CD14-positive monocyte (primary cell): ENCODE measurements at regions not wholly inside any gene's neighbourhood (a gene's known extent, or its start where the extent isn't known, plus 50 kb on each side); places are given as distances from the start of the nearest gene placed in this dataset.

Source experiments
- DNase-seq, 3 donors: peaks; one replicate each; pipeline ENCODE4 v3.0.0-alpha.2; 2011 to 2022
- H2AFZ ChIP-seq: 2 replicates; pipeline ENCODE4 v1.6.0; 2012; ENCODE audit warnings: mild to moderate bottlenecking, low read depth, low read length, inconsistent platforms; ENCODE audit not compliant: insufficient read depth, poor library complexity, severe bottlenecking
- H3K27ac ChIP-seq, 2 donors: 1 replicate in 1 of 2; 2 replicates in 1 of 2; pipeline ENCODE4 v1.5.1; 2012 to 2013; ENCODE audit warnings: low read length in 2 of 2, control low read depth in 1 of 2, inconsistent platforms in 1 of 2, low read depth in 1 of 2, mild to moderate bottlenecking in 1 of 2
- H3K27me3 ChIP-seq, 2 donors: one replicate each; pipeline versions ENCODE4 v1.6.0 to v1.6.1; 2011 to 2013; ENCODE audit warnings: low read length in 2 of 2; ENCODE audit not compliant: control insufficient read depth in 2 of 2, insufficient read depth in 2 of 2
- H3K36me3 ChIP-seq, 2 donors: replicated peaks in 1 of 2; 1 replicate in 1 of 2; 2 replicates in 1 of 2; pipeline versions ENCODE4 v1.5.1 to v1.6.1; 2012 to 2013; ENCODE audit warnings: low read length in 2 of 2, control low read depth in 1 of 2, inconsistent platforms in 1 of 2, mild to moderate bottlenecking in 1 of 2; ENCODE audit not compliant: insufficient read depth in 2 of 2, control insufficient read depth in 1 of 2
- H3K4me1 ChIP-seq, 2 donors: 1 replicate in 1 of 2; 2 replicates in 1 of 2; pipeline versions ENCODE4 v1.5.1 to v1.6.1; 2012 to 2013; ENCODE audit warnings: low read length in 2 of 2, control low read depth in 1 of 2, inconsistent platforms in 1 of 2, mild to moderate bottlenecking in 1 of 2, moderate library complexity in 1 of 2; ENCODE audit not compliant: insufficient read depth in 2 of 2, control insufficient read depth in 1 of 2
- H3K4me2 ChIP-seq: replicated peaks from 2 replicates; pipeline ENCODE3; 2012; ENCODE audit warnings: low read length, moderate library complexity, mild to moderate bottlenecking; ENCODE audit not compliant: poor library complexity, severe bottlenecking; ENCODE audit errors: extremely low read depth
- H3K4me3 ChIP-seq, 3 experiments: fragments of 200-600 bp in 1 of 3; sonication (generic) in 1 of 3; replicated peaks in 1 of 3; 1 replicate in 2 of 3; 2 replicates in 1 of 3; pipeline ENCODE4 v1.5.1; 2011 to 2013; ENCODE audit warnings: low read length in 3 of 3, mild to moderate bottlenecking in 3 of 3, control low read depth in 2 of 3, low read depth in 2 of 3, inconsistent platforms in 1 of 3, moderate library complexity in 1 of 3
- H3K79me2 ChIP-seq: 2 replicates; pipeline ENCODE4 v1.6.0; 2012; ENCODE audit warnings: mild to moderate bottlenecking, control low read depth, inconsistent platforms, low read length, moderate library complexity; ENCODE audit not compliant: insufficient read depth
- H3K9ac ChIP-seq: 2 replicates; pipeline ENCODE4 v1.6.0; 2017; ENCODE audit warnings: low read length, mild to moderate bottlenecking; ENCODE audit not compliant: insufficient read depth, poor library complexity, severe bottlenecking
- H3K9me3 ChIP-seq, 2 donors: replicated peaks in 1 of 2; 1 replicate in 1 of 2; 2 replicates in 1 of 2; pipeline versions ENCODE4 v1.5.1 to v1.6.1; 2012 to 2013; ENCODE audit warnings: low read length in 2 of 2, control low read depth in 1 of 2; ENCODE audit not compliant: control insufficient read depth in 1 of 2, insufficient read depth in 1 of 2
- H4K20me1 ChIP-seq: 2 replicates; pipeline ENCODE4 v1.6.0; 2012; ENCODE audit warnings: mild to moderate bottlenecking, low read length, control low read depth, moderate library complexity; ENCODE audit not compliant: insufficient read depth
- H3K27ac Mint-ChIP-seq, 7 donors: one replicate each; pipeline ENCODE4 v1.8.0; 2020; ENCODE audit warnings: mild to moderate bottlenecking in 7 of 7, mixed read lengths in 7 of 7, moderate library complexity in 6 of 7, inconsistent platforms in 2 of 7
- H3K27me3 Mint-ChIP-seq, 3 donors: one replicate each; pipeline ENCODE4 v1.8.0; 2021 to 2022; ENCODE audit warnings: low read depth in 3 of 3, mild to moderate bottlenecking in 3 of 3, mixed read lengths in 3 of 3, moderate library complexity in 3 of 3, inconsistent platforms in 1 of 3
- H3K36me3 Mint-ChIP-seq, 2 donors: one replicate each; pipeline ENCODE4 v1.8.0; 2020; ENCODE audit warnings: mixed read lengths in 2 of 2, inconsistent platforms in 1 of 2, mild to moderate bottlenecking in 1 of 2
- H3K4me1 Mint-ChIP-seq: one replicate; pipeline ENCODE4 v1.8.0; 2020; ENCODE audit warnings: mild to moderate bottlenecking, mixed read lengths
- H3K4me3 Mint-ChIP-seq, 2 donors: one replicate each; pipeline ENCODE4 v1.8.0; 2020; ENCODE audit warnings: mild to moderate bottlenecking in 2 of 2, mixed read lengths in 2 of 2, moderate library complexity in 1 of 2
- H3K9me3 Mint-ChIP-seq, 7 donors: one replicate each; pipeline ENCODE4 v1.8.0; 2020 to 2022; ENCODE audit warnings: mixed read lengths in 7 of 7, mild to moderate bottlenecking in 6 of 7, moderate library complexity in 6 of 7, inconsistent platforms in 2 of 7
- WGBS: methylation state at CpG from one replicate; pipeline ENCODE4 v1.1.5; 2013; ENCODE audit warnings: missing lambda C conversion rate; ENCODE audit not compliant: insufficient coverage; 5-methylcytosine and 5-hydroxymethylcytosine counted together
- intact Hi-C, 2 donors: fragments of 100-400 bp; cut with micrococcal nuclease; formaldehyde crosslinking; loops; one replicate each; pipeline versions ENCODE4 v1.15.0 to v1.15.1; 2023
- TF ChIP-seq, protein P1 (sequence below): fragments of 200-600 bp; IDR thresholded peaks from one replicate; pipeline ENCODE4 v1.8.0; 2022; ENCODE audit warnings: antibody characterized with exemption, mild to moderate bottlenecking

DNA sequence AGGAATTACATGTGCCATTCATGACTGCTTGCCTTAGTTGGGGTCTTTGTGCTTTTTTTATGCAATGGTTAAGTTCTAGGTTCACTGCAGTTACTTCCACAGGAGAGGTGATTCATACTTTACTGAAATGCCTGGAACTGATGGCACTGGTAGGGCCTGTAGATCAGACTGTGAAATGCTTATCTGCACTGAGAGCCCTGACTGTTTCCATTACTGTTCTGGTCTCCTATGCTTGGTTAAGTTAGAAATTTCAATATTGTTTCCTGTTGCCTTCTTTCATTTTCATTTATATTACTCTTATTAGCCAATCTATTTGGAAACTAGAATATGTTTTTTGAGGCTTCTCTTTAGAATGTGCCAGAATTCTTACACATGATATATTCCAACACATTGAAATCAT lies 484.1 kb upstream of the SEMA6A start:
- Histone ChIP-seq H3K4me3 (no peak overlapping the region), H3K4me1 (no peaks in the 10 kb centered on the region), H4K20me1 (no peaks in the 10 kb centered on the region), H3K4me2 (no peak overlapping the region), H2AFZ (no peak overlapping the region), H3K9ac (no peak overlapping the region), H3K9me3 (no peaks in the 10 kb centered on the region), H3K79me2 (no peaks in the 10 kb centered on the region), H3K27me3 (no peaks in the 10 kb centered on the region), H3K27ac (no peak overlapping the region), H3K36me3 (no peaks in the 10 kb centered on the region)
- Mint-ChIP-seq H3K27me3 (peaks cover 0 to 2% (median 0%) of the 10 kb centered on the region in 3 donors), H3K36me3 (no peaks in the 10 kb centered on the region), H3K4me1 (no peaks in the 10 kb centered on the region), H3K27ac (no peak overlapping the region), H3K9me3 (peaks cover 0 to 6% (median 2%) of the 10 kb centered on the region in 7 donors), H3K4me3 (no peak overlapping the region)
- TF ChIP-seq, protein P1, sequence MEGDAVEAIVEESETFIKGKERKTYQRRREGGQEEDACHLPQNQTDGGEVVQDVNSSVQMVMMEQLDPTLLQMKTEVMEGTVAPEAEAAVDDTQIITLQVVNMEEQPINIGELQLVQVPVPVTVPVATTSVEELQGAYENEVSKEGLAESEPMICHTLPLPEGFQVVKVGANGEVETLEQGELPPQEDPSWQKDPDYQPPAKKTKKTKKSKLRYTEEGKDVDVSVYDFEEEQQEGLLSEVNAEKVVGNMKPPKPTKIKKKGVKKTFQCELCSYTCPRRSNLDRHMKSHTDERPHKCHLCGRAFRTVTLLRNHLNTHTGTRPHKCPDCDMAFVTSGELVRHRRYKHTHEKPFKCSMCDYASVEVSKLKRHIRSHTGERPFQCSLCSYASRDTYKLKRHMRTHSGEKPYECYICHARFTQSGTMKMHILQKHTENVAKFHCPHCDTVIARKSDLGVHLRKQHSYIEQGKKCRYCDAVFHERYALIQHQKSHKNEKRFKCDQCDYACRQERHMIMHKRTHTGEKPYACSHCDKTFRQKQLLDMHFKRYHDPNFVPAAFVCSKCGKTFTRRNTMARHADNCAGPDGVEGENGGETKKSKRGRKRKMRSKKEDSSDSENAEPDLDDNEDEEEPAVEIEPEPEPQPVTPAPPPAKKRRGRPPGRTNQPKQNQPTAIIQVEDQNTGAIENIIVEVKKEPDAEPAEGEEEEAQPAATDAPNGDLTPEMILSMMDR, result no peak
- DNase-seq, result no peak
- intact Hi-C loops, result no loop called here

DNA sequence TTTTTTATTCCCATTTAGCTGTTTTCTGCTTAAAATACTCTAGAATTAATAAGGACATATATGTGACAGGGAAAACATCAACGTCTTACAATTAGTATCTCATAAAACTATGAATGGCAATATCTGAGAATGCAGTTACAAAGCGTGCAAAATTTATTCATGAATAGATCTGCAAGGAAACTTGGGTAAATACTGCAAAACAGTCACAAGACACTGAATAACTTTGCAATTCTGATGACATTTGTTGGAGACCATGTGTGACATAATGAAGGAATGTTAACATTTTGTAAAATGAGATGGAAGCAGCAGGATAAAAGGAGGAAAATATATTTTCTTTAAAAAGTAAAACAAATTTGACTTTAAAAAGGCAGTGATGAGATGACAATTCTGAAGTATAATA lies 480.9 kb upstream of the SEMA6A start:
- H3K27ac Mint-ChIP-seq, result no peak overlapping the region
- DNase-seq, result no peak
- H3K36me3 Mint-ChIP-seq, result no peaks in the 10 kb centered on the region
- H3K4me2 ChIP-seq, result no peak overlapping the region
- no CpG with 5 or more reads among the region's 2 CpGs for WGBS
- TF ChIP-seq, protein P1, result no peak
- no peaks in the 10 kb centered on the region for H4K20me1 ChIP-seq
- H2AFZ ChIP-seq, result no peak overlapping the region
- H3K4me3 ChIP-seq, result no peak overlapping the region
- H3K27me3 ChIP-seq, result no peaks in the 10 kb centered on the region
- H3K9me3 Mint-ChIP-seq, result peaks cover 3 to 11% (median 6%) of the 10 kb centered on the region in 7 donors
- H3K4me1 ChIP-seq, result no peaks in the 10 kb centered on the region
- H3K36me3 ChIP-seq, result no peaks in the 10 kb centered on the region
- no peak overlapping the region for H3K27ac ChIP-seq
- peaks cover 0 to 2% (median 0%) of the 10 kb centered on the region in 3 donors for H3K27me3 Mint-ChIP-seq
- intact Hi-C loops, result no loop called here
- H3K9me3 ChIP-seq, result peaks cover 0 to 7% of the 10 kb centered on the region in 2 donors
- H3K4me1 Mint-ChIP-seq, result no peaks in the 10 kb centered on the region
- no peak overlapping the region for H3K9ac ChIP-seq
- H3K4me3 Mint-ChIP-seq, result no peak overlapping the region
- H3K79me2 ChIP-seq, result no peaks in the 10 kb centered on the region
